ENCODE measurements at regions not wholly inside any gene's neighbourhood (a gene's known extent, or its start where the extent isn't known, plus 50 kb on each side); places are given as distances from the start of the nearest gene placed in this dataset.

- TF ChIP-seq CTCF (IDR thresholded peaks at IDR 0.05; ENCODE audit: low read depth, low read length) (no peak), EZH2phosphoT487 (IDR thresholded peaks at IDR 0.05; ENCODE audit: low read depth) (no peak)
These were observed 525.5 kb downstream of the KIF2B start for GRCh38 chr17:54348234-54348633.

Data from OCI-LY3 (cell line).